Frontal cortex (tissue), 3 donors: ENCODE measurements at regions not wholly inside any gene's neighbourhood (a gene's known extent, or its start where the extent isn't known, plus 50 kb on each side); places are given as distances from the start of the nearest gene placed in this dataset.
"Not testable (repeated sequence)": the region's sequence is repeated elsewhere in the genome, so short reads cannot be mapped to it uniquely, and the experiment has no call there.

ENCODE experiments used
- DNase-seq, 2 donors: peaks; one replicate each; pipeline ENCODE4 v3.0.0; 2012; ENCODE audit warnings: low spot score in 2 of 2
- FAIRE-seq: peaks from 2 replicates; lab custom pipeline; 2012; peaks lifted over from hg19 to GRCh38; lab: Jason Lieb, UNC
- donor health status: control.
- donor health status: control.
- donor health status: control.

DNA sequence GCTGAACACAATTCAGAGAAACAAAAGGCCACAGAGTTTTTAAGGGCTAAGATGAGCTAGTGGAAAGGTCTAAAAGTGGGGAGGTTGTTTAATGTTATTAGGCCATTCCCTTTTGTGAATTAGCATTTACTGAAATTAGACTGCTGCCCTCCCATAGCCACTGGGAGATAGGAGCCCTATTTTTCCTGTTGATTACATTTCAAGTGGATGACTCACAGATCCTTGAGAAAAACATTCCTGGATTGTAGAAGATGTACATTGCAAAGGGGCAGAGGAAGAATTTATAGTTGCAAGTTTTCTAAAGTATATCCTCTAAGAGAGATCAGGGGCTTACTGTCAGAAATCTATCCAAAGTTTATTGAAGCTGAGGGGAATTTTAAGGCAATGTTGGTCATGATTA is 367.1 kb upstream of the IZUMO3 start:
- no peak for DNase-seq
- FAIRE-seq = no peak

DNA sequence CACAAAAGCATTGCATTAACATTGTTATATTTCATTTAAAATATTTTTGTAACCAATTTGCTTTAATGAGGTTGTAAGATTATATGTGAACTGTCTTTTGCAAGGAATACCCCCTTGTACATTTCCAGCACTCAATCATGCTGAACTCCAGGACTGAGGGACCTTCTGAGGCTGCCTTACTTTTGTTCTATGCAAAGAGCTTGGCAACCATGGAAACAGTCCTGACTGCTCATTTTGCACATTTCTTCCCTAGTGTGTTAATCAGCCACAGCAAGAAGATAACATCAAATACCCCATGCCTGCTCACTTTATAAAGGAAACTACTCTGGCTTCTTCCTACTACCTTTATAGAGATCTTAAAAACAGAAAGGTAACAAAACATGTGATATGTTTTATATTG is 355.6 kb upstream of the IZUMO3 start:
- FAIRE-seq (no peak), DNase-seq (no peak)

DNA sequence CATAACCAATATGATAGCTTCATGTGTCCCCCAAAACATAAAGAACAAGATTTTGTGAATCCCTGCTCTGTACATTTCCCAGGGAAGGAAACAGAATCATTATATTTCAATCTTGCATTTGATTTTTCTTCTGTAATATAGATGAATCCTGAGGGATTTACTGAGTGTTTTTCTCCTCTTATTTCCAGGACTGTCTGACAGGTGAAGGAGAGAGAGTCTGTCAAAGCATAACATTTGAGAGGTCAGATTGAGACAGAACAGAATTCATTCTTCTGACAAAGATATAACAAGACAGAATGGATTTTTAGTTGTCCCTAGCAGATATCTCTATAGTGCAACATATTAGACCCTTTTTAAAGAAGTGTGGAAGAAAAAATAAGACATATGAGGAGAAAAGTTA is 354.5 kb upstream of the IZUMO3 start:
- FAIRE-seq (no peak), DNase-seq (no peak)

DNA sequence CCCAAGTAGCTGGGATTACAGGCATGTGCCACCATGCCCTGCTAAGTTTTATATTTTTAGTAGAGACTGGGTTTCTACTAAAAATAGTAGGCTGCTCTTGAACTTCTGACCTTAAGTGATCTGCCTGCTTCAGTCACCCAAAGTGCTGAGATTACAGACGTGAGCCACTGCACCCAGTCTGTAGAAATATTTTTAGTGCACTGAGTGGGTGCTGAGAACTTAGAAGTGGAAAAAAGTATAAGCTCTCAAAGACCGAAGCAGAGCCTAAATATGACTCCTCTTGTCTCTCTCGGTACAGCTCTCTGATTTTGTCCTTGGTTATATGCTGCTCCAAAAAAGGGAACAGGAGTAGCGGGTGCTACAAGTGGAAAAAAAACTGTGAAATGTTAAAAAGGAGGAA is 353.8 kb upstream of the IZUMO3 start:
- DNase-seq (no peak), FAIRE-seq (no peak)

- FAIRE-seq = no peak
- no peak for DNase-seq
Measured at GRCh38 chr9:24897826-24898225, 352.1 kb upstream of the IZUMO3 start.

- DNase-seq (no peak), FAIRE-seq (no peak)
Measured at GRCh38 chr9:24881361-24881760, 335.7 kb upstream of the IZUMO3 start.

DNA sequence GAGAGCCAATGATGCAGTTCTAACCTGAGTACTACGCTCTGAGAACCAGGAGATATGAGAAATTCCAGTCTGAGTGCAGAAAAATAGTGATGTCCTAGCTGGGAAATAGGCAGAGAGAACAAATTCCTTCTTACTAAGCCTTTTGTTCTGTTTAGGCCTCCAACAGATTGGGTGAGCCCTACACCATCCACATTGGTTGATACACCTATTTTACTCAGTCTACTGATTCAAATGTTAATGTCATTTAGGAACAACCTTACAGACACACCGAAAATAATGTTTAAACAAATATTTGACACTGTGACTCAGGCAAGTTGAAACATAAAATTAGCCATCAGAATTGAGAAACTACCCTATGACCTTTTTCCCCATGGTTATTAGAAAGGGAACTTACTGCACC is 333.9 kb upstream of the IZUMO3 start:
- FAIRE-seq = no peak
- no peak for DNase-seq

DNA sequence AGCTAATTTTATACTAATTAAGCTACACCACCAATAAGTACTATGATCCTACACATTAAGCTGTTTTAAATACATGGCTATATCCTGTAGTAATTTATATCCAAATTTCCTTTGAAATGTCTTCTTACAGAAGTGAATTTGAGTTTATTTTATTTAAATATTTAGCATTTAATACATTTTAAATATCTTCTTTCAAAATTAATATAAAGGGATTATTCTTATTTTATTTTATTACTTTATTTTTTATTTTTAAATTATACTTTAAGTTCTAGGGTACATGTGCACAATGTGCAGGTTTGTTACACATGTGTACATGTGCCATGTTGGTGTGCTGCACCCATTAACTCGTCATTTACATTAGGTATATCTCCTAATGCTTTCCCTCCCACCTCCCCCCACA is 310.9 kb upstream of the IZUMO3 start:
- DNase-seq, FAIRE-seq: not testable (repeated sequence)

DNA sequence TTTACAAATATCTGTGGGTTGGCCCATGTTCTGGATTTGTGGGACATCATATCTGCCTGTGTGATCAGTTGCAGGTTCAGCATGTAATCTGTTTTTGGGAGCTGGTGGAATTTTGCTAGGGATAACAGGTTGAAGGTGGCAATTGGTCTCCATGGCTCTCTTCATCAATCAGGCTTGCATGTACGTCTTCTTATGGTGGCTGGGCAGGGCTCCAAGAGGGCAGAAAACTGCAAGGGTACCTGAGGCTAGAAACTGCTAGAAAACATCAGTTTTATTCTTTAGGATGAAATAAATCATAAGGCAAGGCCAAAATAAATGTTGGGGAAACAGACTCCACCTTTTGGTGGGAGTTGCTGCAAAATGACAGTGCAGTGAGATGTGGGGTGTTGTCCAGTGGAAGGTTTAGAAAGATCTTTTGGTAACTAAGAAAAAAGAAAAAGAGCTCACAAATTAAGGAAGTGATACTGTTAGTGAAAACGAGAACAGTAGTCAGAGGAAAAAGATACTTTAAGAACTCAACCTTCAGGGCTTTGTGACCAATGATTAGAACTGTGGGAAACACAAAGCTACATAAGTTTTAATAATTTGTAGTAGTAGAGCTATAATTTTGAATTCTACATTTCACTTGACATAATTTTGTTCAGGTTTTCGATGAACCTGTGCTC is 300.7 kb upstream of the IZUMO3 start:
- DNase-seq (no peak), FAIRE-seq (no peak)

- DNase-seq = no peak
Measured at GRCh38 chr9:24844217-24844616, 298.5 kb upstream of the IZUMO3 start.

GRCh38 chr9:24841993-24842392 is 296.3 kb upstream of the IZUMO3 start:
- DNase-seq = no peak
- FAIRE-seq = no peak

More at GRCh38 chr9:24844217-24844616, 298.5 kb upstream of the IZUMO3 start:
- FAIRE-seq = no peak

DNA sequence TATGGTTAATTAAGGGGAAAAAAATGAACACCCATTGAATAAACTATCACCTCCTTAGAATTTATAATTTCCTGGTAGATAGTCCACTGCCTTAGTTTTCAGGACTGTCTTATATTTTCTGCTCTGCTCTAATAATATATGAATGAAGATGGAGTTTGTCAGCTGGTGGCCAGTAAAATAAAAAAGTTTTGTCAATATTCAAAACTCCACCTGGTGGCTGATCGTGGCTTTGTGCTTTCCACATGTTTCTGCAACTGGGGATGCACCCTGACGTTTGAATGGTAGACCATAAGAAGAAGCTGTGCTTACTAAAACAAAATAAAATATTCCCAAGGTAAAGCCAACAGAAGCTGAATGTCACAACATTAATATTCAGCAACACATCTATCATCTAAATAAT is 286.6 kb upstream of the IZUMO3 start:
- DNase-seq (no peak), FAIRE-seq (no peak)

GRCh38 chr9:24828687-24829086 is 283.0 kb upstream of the IZUMO3 start:
- FAIRE-seq = no peak
- DNase-seq = no peak

DNA sequence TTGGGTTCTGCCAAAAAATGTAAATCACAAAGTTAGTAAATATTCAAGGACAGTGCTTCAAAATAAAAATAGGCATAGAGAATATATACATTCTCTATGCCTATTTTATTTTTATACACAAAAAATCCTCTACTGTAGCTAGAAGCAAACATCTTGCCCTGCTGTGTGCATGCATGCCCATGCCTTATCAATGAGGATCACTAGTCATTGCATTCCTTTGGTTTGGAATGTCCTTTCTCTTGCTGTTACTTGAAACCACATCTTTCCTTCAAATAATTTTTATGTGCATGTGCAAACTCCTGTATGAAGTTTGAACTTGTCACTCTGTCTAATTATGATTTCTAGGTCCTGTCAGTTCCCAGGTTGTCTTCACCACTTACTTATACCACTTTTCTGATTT is 278.9 kb upstream of the IZUMO3 start:
- FAIRE-seq (no peak), DNase-seq (no peak)

GRCh38 chr9:24820196-24820595 is 274.5 kb upstream of the IZUMO3 start:
- no peak for DNase-seq
- no peak for FAIRE-seq

DNA sequence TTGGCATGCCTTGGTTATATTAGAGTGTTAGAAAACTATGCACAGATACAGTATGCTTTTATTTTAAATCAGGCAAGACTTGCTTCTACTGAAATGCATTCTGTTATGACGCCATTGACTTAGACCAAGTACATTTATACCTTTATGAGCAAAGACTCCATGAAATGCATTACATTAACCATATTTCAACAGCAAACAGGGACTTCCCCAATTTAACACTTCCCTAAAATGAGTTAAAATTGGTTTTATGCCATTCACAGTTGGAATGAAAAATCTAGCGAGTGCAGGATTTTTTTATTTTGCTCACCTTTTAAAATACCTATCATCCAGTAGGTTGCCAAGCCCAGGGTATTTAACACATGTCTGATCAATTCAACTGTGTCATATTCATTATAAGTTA is 272.1 kb upstream of the IZUMO3 start:
- FAIRE-seq (no peak), DNase-seq (no peak)

DNA sequence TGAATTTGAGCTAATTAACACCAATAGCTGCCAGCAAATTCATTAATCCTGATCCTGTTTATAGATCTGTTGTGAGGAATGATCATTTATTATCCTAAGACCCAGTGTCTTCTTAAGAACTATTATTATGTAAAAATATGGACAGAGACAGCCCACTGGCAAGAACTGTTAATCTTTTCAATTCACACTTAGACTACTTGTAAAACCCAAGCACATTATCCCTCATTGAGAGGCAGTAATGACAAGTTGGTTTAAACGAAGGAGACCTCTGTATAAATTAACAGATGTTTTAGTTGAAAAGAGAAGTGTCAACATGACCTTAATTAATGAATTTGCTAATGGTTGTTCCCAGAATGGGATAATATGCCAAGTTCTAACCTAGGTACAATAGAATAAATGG is 270.3 kb upstream of the IZUMO3 start:
- no peak for DNase-seq
- FAIRE-seq = no peak

DNA sequence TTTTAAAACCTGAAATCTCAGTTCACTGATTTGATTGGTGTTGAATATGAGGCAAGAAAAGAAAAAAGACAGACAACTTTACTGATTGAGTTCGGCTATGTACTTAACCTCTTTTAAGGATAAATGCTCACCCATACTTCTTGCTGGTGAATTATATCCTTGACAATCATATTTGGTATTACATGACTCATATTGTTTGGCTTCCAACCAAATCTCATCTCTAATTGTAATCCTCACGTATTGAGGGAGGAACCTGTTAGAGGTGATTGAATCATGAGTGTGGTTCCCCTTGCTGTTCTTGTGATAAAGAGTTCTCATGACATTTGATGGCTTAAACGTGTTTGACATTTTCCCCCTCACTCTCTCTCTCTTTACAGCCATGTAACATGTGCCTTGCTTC is 255.6 kb upstream of the IZUMO3 start:
- FAIRE-seq (no peak), DNase-seq (no peak)

- DNase-seq = no peak
- no peak for FAIRE-seq
Measured at GRCh38 chr9:24793787-24794186, 248.1 kb upstream of the IZUMO3 start.

GRCh38 chr9:24776226-24776625 is 230.5 kb upstream of the IZUMO3 start:
- FAIRE-seq (no peak), DNase-seq (no peak)

DNA sequence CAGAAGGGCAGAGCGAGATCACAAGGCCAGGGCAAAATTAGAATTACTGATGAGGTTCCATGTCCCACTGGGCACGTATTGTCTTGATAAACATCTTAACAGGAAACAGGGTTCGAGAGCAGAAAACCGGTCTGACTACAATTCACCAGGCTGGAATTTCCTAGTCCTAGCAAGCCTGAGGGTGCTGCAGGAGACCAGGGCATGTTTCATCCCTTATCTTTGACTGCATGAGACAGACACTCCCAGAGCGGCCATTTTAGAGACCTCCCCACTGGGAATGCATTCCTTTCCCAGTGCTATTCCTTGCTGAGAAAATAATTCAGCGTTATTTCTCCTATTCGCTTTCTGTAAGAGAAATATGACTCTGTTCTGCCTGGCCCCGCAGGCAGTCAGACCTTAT is 228.5 kb upstream of the IZUMO3 start:
- not testable (repeated sequence) for DNase-seq, FAIRE-seq

DNA sequence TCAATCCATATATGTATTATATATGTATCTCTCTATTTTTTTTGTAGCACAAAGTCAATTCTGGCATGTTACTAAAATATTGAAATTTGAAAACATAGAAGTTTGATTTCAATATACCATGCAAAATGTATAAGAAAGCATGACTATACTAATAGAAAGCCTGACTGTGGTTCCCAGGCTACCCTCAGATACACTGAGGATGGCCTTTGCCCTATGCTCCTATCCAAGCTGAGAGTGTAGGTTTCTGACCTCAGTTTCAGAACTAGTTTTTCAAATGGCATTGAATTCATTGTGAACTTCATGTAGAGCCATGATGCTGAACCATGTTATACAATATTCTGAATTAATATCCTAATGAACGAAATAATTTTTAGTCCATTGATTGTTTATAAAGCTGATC is 220.4 kb upstream of the IZUMO3 start:
- DNase-seq (no peak), FAIRE-seq (no peak)
